ENCODE measurements at regions not wholly inside any gene's neighbourhood (a gene's known extent, or its start where the extent isn't known, plus 50 kb on each side); places are given as distances from the start of the nearest gene placed in this dataset.

GRCh38 chr3:7867587-7867986 lies 634.0 kb upstream of the LMCD1 start:
- TF ChIP-seq POLR2A (IDR thresholded peaks at IDR 0.05), result no peak
- TF ChIP-seq, protein P1, sequence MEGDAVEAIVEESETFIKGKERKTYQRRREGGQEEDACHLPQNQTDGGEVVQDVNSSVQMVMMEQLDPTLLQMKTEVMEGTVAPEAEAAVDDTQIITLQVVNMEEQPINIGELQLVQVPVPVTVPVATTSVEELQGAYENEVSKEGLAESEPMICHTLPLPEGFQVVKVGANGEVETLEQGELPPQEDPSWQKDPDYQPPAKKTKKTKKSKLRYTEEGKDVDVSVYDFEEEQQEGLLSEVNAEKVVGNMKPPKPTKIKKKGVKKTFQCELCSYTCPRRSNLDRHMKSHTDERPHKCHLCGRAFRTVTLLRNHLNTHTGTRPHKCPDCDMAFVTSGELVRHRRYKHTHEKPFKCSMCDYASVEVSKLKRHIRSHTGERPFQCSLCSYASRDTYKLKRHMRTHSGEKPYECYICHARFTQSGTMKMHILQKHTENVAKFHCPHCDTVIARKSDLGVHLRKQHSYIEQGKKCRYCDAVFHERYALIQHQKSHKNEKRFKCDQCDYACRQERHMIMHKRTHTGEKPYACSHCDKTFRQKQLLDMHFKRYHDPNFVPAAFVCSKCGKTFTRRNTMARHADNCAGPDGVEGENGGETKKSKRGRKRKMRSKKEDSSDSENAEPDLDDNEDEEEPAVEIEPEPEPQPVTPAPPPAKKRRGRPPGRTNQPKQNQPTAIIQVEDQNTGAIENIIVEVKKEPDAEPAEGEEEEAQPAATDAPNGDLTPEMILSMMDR (IDR thresholded peaks at IDR 0.05), result no peak

All from heart left ventricle (tissue), 13 donors.